Astrocyte (in vitro differentiated cells and primary cell): ENCODE measurements at regions not wholly inside any gene's neighbourhood (a gene's known extent, or its start where the extent isn't known, plus 50 kb on each side); places are given as distances from the start of the nearest gene placed in this dataset.

ENCODE experiments used
- EZH2 ChIP-seq: IDR thresholded peaks from 2 replicates; pipeline ENCODE4 v1.6.1; 2012; ENCODE audit warnings: mild to moderate bottlenecking, low read length, inconsistent platforms; ENCODE audit not compliant: insufficient read depth
- TF ChIP-seq, protein P1 (sequence below): IDR thresholded peaks from 2 replicates; pipeline ENCODE4 v1.5.1; 2011; ENCODE audit warnings: low read depth, mild to moderate bottlenecking, inconsistent platforms, low read length, moderate library complexity; ENCODE audit not compliant: insufficient read depth

DNA sequence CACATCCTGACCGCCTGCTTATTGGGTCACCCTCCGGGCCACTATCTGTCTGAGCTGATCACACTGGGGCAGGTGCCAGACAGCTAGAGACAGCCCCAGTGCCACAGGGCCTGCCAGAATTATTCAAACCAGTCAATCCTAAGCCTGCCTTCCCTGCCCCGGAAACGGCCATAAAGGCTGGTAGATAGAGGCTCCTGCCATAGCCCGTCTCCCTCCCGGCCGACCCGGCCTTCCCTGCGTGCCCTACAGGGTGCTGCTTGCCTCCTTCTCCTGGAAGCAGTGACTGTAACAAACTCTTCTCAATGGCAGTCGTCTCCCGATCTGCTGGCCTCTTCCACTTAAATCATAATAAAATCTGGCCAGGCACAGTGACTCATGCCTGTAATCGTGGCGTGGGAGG is 158.6 kb upstream of the SOX1 start:
- TF ChIP-seq, protein P1, sequence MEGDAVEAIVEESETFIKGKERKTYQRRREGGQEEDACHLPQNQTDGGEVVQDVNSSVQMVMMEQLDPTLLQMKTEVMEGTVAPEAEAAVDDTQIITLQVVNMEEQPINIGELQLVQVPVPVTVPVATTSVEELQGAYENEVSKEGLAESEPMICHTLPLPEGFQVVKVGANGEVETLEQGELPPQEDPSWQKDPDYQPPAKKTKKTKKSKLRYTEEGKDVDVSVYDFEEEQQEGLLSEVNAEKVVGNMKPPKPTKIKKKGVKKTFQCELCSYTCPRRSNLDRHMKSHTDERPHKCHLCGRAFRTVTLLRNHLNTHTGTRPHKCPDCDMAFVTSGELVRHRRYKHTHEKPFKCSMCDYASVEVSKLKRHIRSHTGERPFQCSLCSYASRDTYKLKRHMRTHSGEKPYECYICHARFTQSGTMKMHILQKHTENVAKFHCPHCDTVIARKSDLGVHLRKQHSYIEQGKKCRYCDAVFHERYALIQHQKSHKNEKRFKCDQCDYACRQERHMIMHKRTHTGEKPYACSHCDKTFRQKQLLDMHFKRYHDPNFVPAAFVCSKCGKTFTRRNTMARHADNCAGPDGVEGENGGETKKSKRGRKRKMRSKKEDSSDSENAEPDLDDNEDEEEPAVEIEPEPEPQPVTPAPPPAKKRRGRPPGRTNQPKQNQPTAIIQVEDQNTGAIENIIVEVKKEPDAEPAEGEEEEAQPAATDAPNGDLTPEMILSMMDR = no peak
- TF ChIP-seq EZH2 = no peak
